GM19397 (cell line): ENCODE measurements at regions not wholly inside any gene's neighbourhood (a gene's known extent, or its start where the extent isn't known, plus 50 kb on each side); places are given as distances from the start of the nearest gene placed in this dataset.
"Not testable (repeated sequence)": the region's sequence is repeated elsewhere in the genome, so short reads cannot be mapped to it uniquely, and the experiment has no call there.

ENCODE experiments used
- ATAC-seq: cut with Tn5 transposase; IDR thresholded peaks from one replicate; pipeline ENCODE4 v1.9.1; 2021; ENCODE audit warnings: mild to moderate bottlenecking, moderate library complexity; ENCODE audit not compliant: unreplicated experiment

DNA sequence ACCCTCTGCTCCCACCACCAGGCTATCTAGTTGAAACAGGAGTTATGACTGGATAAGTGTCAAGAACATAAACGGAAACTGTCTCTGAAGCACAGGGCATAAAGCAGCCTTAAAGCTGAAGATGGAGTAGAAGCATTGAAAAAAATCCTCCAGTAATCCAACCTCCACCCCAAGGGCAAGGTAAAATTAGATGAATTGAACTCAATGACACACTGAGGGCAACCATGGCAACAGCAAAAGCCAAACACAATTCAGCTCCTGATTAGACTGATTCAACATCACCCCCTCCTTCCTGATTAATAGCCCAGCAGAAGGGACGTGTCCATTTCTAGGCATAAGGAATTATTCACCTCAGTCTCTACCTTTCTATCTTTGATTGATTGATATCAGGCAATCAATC, 183.2 kb upstream of the MAP3K1 start:
- no peak for ATAC-seq

DNA sequence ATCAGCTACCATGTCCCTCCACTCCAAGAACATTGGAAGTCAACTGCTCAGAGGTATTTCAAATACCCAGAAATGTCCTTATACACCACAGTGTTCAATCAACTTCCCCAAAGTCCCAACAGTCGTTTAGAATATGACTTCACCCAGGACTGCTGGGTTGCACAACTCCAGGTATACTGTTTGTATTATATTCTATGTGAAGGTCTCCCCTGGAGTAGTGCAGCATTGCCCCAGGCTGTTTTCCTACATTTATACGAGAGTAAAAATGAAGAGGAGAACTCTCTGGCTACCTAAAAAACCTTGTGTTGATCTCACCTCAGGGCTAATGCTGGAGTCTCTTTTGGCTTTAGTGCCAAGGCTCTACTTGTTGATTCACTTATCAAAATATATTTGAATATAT, 183.6 kb upstream of the MAP3K1 start:
- ATAC-seq = no peak

DNA sequence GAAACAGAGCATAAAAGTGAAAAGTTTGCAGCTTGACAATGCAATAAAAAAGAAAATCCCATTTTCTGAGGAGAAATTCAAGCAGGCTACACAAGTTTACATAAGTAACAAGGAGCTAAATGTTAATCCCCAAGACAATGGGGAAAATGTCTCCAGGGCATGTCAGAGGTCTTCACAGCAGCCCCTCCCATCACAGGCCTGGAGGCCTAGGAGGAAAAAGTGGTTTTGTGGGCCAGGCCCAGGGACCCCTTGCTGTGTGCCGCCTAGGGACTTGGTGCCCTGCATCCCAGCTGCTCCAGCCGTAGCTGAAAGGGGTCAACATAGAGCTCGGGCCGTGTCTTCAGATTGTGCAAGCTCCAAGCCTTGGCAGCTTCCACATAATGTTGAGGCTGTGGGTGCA, 186.7 kb upstream of the MAP3K1 start:
- not testable (repeated sequence) for ATAC-seq

DNA sequence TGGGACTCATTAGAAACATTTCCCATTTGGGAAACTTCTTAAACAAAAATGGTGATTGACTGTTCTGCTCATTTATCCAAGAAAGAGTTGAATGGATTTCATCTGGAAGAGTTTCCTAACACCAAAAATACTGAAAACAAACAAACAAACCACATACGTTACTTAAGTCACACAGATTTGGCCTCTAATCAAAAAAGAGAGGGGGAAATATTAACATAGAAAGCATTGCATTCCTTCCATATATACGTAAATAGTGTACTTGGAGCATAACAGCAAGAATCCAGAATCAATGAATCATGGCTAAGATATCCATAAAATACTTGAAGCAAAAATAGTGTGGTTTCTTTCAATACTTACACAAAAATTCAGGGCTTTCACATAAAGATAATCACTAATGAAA, 189.8 kb upstream of the MAP3K1 start:
- no peak for ATAC-seq

DNA sequence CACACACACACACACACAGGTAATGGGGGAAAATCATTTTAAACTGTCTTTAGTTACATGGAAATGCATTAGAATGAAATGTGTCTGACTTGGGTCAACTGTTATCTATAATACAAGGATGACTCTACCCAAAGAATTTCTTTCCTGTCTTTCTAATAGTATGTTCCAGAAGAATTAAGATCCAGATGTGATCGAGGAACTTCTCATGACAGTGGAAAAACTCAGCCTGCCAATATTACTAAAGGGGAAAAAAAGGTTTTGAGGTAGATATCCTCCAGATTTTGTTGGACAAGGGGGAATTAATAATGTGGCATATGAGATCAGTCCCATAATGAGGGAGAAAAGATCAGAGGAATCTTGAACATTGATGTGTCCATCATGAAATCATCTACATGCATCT, 190.6 kb upstream of the MAP3K1 start:
- ATAC-seq = no peak

DNA sequence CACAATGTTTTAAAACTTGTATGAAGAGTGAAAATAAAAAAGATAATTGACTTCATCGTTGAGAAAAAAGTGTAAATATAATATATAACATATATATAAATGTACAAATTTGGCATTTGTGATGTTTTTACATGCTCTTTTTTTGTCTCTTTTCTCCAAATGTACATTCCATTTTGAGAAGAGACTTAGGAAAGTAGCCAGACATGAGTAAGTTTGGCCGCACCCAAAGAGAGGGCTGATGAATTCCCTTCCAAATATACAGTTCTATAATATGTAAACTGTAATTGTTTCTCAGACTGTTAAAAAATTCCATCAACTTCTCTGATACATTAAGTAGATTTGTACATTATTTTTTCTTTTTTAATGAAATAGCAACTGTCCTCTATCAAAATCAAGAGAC, 193.2 kb upstream of the MAP3K1 start:
- ATAC-seq = no peak

DNA sequence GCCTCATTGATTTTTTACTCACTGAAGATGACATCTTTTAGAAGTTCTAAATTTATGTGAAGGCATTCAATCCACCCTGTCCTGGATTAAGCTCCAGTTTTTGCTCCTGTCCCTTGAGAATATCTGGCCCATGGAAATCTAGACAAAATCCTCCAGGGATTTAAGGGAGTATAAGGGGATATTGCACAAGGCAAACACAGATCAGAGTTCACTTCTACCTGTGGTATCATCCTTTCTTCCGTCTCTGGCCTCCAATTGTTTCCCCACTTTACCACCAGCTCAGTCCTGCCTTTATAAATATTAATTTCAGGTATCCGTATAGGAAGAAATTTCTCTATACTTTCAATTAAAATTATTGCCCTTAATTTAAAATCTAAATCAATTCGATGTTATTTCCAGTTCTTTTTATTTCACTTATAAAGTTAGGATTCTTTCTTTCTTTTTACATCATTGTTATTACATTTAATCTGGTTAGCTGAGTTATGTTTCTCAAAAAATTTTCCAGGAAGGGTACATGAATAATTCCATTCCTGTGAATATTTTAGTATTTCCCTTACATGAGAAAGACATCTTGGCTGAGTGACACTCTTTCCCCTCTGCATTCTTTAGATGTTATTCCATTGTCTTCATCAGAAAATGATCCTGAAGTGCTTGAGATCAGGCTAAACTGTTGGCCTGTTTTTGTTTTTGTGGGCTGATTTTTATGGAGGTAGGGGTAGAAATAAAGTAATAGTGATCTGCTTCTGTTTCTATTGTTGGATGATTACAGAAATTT, 194.3 kb upstream of the MAP3K1 start:
- ATAC-seq = no peak

DNA sequence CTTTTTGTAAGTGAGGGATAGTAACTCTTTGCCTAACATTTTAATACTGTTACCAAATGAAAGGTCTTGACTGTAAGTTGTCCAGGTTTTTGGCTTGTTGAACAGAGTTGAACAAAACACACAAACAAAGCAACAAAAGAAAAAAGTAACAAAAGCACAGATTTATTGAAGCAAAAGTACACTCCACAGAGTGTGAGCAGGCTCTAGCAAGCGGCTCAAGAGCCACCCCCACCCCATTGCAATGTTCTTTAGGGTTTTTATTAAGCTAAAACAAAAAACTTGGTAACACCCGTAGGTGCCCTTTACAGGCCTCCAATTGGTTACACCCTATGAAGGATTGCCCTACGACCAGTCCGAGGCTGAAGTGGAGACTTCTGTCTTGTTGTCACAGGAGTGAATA, 197.4 kb upstream of the MAP3K1 start:
- ATAC-seq = no peak

DNA sequence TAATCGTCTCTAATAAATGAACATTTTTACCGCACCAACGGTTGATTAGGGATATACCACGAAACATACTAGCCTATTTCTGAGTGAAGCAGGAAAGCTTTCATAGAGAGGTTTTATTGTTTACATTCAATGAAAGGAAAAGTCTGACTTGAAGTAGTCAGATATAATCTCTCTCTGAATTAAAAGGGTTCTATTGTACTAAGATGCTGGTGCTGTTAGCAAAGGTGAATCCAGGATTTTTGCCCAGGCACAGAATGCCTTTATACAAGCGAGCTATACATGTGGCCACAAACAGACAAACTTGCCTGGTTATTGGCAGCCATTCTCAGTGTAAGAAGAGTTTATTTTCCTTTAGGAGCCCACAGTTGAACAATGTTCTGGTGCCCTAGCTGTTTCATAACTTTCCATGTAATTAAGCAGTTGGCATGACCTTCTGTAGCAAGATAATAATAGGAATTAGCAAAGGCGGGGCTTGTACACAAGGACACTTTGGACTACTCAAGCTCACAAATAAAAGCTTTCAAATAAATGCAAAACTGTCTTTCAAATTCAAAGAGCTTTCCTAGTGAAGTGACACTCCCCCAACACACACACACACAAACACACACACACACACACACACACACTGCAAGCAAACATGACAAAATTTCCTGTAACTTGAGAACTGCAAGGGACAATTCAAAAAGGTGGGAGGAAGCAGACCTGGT, 198.7 kb upstream of the MAP3K1 start:
- no peak for ATAC-seq

DNA sequence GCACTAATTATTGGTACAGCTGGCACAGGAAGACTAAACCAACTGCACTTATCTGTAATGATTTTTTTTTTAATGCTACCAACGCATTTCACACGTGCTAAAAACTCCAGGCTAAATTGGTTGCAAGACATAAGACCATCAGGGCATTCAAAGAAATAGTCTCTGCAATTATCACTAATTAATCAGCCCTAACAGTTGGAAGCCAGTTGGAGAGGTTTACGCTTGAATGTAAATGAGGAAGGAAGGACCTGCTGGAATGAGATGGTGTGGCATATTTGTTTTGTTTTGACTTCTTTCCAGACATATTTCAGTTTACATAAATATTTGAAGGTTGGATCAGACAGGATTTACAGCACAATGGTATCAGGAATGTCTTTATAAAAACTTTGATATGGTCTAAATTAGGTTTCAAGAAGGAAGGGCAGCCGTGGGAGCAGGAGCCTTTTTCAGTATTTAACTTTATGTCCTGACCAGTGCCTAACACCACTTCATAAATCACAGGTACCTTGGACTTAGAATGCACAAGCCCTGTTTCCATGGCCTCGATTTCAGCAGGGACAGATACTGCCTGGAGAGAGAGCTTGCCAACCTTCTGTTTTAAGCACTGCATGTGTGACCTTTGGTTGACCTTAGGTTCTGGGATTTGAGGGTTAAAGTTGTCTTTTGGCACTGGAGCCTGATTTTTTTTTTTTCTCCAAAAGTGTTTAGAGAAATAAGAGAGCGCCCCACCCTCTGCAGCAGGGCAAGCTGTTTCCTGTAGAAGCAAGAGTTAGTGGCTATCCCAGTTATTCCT, 199.8 kb upstream of the MAP3K1 start:
- ATAC-seq = no peak

DNA sequence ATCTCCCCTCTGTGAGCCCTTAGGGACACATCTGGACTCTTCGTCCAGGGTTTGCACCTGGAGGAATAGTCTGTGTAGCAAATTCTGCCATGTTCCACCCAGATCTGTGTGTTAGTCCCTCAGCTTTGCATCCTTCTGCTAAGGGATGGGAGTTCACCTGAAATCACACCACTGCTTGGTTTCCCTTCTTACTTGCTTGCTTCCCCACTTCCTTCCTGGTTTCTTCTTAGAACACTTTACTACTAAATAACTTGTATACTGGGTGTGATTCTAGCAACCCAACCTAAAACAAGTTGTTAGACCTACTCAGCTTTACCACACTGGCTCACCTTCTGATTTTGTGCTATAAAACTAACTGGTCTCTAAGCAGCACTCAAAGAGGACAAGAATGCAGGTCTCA, 202.6 kb upstream of the MAP3K1 start:
- no peak for ATAC-seq

DNA sequence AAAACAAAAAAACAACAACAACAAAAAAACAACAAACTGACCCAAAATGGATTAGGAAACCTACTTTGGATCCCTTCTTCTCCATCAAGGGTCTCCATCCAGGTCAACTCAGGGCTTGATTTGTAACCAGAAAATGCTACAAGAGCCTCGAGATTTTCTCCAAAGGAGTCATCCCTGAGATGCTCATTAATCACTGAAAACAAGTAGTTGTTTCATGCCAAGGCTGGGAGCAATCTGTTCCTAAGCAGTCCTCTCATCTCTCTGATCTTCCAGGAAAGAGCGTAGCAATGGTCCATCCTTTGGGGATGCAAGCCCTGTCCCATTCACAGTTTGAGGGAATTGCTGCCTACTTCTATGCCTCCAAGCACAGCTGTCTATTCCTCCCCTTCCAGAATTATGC, 203.0 kb upstream of the MAP3K1 start:
- no peak for ATAC-seq

DNA sequence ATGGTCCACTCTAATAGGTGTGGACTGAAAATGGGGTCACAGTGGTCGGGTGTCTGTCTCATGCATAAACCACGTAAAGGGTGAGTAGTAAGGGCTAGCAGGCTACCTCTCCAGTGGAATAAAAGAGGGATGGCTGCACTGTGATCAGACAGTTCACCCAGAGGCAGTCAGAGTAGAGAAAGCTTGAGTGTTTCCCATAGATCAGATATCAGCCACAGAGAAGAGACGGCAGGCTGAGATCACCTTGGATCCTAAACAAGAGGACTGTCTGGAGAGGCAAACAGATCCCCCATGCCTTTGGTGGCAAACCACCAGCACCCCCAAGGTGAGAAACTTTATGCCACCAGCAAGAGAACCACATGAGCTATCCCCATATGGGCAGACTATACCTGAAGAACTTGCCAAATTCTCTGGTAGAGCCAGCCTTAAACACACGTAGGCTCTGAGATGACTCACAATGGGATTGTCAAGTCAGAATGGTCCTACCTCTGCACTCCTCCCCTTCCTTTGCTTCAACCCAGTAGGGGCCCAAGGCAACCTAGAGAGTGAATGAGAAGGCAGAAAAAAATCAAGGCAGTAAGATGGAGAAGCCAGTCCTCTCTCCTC, 205.2 kb upstream of the MAP3K1 start:
- no peak for ATAC-seq

DNA sequence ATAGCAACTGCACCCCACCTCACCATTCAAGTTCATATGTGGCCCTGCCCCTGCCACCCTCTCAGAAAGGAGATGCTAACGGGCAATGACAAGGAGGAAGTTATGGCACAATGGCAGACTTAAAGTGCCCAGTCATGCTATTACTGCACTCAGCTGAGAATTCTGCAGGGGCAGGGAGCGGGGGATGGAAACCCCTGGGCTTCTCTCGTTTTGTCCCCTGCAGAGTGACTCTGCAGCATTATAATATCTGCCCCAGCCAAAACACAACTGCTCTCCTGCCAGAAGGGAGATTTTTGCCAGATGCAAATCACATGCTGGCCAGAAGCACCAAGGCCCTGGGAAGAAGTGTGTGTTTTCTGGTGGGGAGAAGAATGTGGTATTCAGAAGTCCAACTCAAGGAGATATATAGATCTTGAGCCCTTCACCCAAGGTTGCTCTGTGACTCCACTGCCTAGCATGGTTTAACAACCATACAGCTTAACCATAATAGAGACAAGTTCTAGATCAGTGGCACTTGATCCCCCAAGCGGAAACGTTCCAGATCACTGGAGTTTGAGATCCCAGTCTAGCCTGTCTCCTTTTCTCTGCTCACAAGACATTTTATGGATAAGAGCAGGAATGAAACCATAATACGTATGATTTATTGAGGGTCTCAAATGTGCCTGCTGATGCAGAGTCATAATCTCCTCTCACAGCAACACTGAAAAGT, 207.0 kb upstream of the MAP3K1 start:
- ATAC-seq = no peak

DNA sequence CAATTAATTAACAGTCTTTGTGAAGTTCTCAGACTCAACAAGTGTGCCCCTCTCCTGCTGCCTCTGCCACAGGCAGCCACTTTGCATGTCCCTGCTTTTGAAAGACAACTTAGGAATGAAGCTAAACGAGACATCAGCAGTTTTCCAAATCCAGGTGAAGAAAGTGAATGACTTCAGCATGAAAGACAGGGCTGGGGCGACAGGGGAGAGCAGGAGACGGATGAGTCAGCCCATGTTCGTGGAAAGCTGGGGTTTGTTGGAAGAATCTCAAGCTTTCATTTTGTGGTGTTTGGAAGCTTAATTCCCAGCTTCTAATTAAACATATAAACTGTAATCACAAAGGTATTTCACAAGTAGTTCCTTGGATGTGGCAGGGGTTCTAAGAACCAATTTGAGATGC, 207.8 kb upstream of the MAP3K1 start:
- no peak for ATAC-seq

DNA sequence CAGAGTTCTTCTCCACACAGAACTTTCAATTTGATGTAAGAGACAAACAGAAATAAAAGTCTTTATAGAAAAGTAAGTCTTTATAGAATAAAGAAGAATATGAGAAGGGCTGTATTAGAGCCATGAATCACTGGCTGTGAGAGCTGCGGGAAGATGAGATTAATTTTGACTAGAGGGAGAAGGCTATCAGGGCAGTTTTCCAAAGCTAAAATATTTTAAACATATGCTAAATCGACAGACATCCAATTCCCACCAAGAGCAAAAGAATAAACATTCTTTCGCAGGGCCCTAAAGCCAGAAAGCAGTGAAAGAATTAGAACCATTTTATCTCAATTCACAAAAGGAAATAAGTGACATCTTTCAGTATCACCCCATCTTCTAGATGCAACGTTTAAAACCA, 208.3 kb upstream of the MAP3K1 start:
- ATAC-seq = no peak

DNA sequence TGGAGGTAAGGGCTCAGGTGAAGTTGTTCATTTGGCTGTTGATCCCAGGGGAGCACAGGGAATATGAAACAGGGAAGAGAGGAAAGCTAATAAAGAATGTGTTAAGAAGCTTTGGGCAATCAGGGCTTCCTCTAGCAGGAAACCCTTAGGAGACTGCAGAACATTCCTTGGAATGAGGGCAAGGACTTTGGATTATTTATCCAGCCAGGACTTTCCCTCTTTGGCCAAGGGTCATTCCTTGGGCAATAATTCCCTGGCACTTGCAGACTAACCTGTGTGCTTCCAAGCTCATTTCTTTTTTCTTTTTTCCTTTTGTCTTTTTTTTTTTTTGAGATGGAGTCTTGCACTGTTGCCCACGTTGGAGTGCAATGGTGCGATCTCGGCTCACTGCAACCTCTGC, 209.2 kb upstream of the MAP3K1 start:
- no peak for ATAC-seq

DNA sequence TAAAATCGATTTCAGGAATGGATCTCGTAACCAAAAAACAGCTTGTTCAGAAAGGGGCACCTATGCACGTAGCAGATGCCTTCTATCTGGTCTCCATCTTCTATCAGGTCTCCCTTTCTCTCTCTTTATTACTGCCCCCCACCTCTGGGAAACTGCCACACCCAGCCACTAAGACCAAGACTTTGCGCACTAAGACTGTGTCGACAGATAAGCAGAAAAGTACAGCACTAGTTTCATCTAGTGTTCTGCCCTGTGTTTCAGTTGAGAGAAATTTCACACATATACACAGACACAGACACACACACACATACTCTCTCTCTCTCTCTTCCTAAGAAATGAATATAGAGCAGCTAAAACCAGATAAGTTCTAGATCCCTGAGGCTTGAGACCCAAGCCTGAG, 210.1 kb upstream of the MAP3K1 start:
- ATAC-seq = no peak

DNA sequence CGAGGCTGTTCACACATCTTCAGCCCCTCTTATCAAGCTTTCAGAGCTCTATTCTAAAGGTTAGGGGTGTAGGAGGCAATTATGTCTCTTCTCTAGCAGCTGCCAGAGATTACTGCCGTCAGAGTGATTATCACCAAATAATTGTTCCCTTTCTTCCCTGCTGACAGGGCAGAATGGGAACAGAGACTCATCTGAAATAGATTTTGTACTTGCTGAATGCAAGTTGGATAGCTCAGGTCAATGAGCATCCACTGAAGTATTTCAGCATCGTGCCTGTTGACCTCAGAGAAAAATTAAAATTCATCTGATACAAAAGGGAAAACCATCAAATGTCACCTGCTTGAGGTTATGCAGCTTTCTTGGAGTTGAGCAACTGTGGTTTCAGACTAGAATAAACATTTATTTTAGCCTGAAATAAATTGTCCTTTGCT, 213.7 kb upstream of the MAP3K1 start:
- ATAC-seq = no peak

DNA sequence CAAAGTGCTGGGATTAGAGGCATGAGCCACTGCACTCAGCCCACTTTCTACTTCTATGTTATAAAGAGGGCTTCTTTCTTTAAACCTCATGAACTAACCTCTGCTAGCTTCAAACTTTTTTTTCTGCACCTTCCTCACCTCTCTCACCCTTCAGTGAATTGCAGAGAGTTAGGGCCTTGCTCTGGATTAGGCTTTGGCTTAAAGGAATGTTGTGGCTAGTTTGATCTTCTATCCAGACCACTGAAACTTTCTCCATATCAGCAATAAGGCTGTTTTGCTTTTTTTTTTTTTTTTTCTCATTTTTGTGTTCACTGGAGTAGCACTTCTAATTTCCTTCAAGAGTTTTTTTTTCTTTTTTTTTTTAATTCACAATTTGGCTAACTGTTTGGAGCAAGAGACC, 216.4 kb upstream of the MAP3K1 start:
- no peak for ATAC-seq

DNA sequence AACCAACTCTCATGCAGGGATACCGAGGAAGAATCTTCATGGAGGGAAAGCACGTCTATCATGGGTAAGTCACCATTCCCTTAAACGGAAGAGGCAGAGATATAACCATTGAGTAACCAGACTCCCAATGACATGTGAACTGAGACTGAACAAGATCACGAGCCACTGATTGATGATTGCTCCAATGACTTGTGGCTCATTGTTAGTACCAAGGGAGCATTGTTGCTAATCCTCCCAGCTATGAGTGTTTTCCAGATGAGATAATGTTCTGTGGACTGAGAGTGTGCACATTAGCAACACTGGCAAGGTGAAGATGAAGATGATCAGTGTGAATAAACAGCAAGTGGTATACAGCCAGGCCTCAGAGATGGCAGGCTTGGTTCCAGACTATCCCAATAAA, 219.2 kb upstream of the MAP3K1 start:
- no peak for ATAC-seq
